Endodermal cell (in vitro differentiated cells): ENCODE measurements at regions not wholly inside any gene's neighbourhood (a gene's known extent, or its start where the extent isn't known, plus 50 kb on each side); places are given as distances from the start of the nearest gene placed in this dataset.

Experiments used
- DNase-seq: peaks from one replicate; pipeline ENCODE4 v3.0.0-alpha.2; 2017
- H3K27ac ChIP-seq: 2 replicates; pipeline ENCODE4 v1.5.1; 2013; ENCODE audit warnings: mild to moderate bottlenecking, low read depth, low read length, moderate library complexity
- H3K27me3 ChIP-seq: 2 replicates; pipeline ENCODE4 v1.6.1; 2013; ENCODE audit warnings: mild to moderate bottlenecking, low read length, moderate library complexity; ENCODE audit not compliant: insufficient read depth, control insufficient read depth, poor library complexity, severe bottlenecking
- H3K36me3 ChIP-seq: 2 replicates; pipeline ENCODE4 v1.7.0; 2013; ENCODE audit warnings: mild to moderate bottlenecking, low read length, moderate library complexity; ENCODE audit not compliant: control insufficient read depth, insufficient read depth
- H3K4me1 ChIP-seq: one replicate; pipeline ENCODE4 v1.7.0; 2013; ENCODE audit warnings: low read length; ENCODE audit not compliant: control insufficient read depth, insufficient read depth
- H3K4me3 ChIP-seq: 2 replicates; pipeline ENCODE4 v1.5.1; 2013; ENCODE audit warnings: mild to moderate bottlenecking, low read length, moderate library complexity
- H3K9ac ChIP-seq: 2 replicates; pipeline ENCODE4 v1.6.1; 2013; ENCODE audit warnings: mild to moderate bottlenecking, low read length, moderate library complexity; ENCODE audit not compliant: poor library complexity, severe bottlenecking; ENCODE audit errors: extremely low read depth
- H3K9me3 ChIP-seq: 2 replicates; pipeline ENCODE4 v1.6.1; 2013; ENCODE audit warnings: mild to moderate bottlenecking, low read length, moderate library complexity; ENCODE audit not compliant: control insufficient read depth
- H3K27ac Mint-ChIP-seq: 2 replicates; pipeline ENCODE4 v1.8.0; 2020; ENCODE audit warnings: mixed read lengths
- H3K27me3 Mint-ChIP-seq: 2 replicates; pipeline ENCODE4 v1.8.0; 2021; ENCODE audit warnings: mild to moderate bottlenecking, mixed read lengths; ENCODE audit not compliant: insufficient read depth
- H3K36me3 Mint-ChIP-seq: 2 replicates; pipeline ENCODE4 v1.8.0; 2020; ENCODE audit warnings: low read depth, mixed read lengths
- H3K4me1 Mint-ChIP-seq: 2 replicates; pipeline ENCODE4 v1.8.0; 2020; ENCODE audit warnings: mixed read lengths
- H3K4me3 Mint-ChIP-seq: 2 replicates; pipeline ENCODE4 v1.8.0; 2020; ENCODE audit warnings: mild to moderate bottlenecking, moderate library complexity, mixed read lengths
- H3K9me3 Mint-ChIP-seq: 2 replicates; pipeline ENCODE4 v1.8.0; 2020; ENCODE audit warnings: mild to moderate bottlenecking, mixed read lengths
- CTCF ChIP-seq: fragments of 200-600 bp; sonication (generic); conservative IDR thresholded peaks from 2 replicates; pipeline ENCODE4 v1.5.0; 2021; ENCODE audit warnings: antibody characterized with exemption, mild to moderate bottlenecking
- WGBS, 2 experiments: methylation state at CpG; one replicate each; pipeline versions ENCODE4 v1.1.5 to v1.1.7; 2013; ENCODE audit warnings: missing lambda C conversion rate in 2 of 2, mixed read lengths in 1 of 2; ENCODE audit not compliant: insufficient coverage in 1 of 2, insufficient read length in 1 of 2; 5-methylcytosine and 5-hydroxymethylcytosine counted together

- H3K9ac ChIP-seq: no peak overlapping the region
- H3K4me3 Mint-ChIP-seq: no peak overlapping the region
- no peaks in the 10 kb centered on the region for H3K36me3 Mint-ChIP-seq
- H3K27ac ChIP-seq: no peak overlapping the region
- no peaks in the 10 kb centered on the region for H3K36me3 ChIP-seq
- DNase-seq: no peak
- H3K4me3 ChIP-seq: no peak overlapping the region
- no peak for TF ChIP-seq CTCF
- peaks cover 24% of the 10 kb centered on the region for H3K27me3 Mint-ChIP-seq
- no peak overlapping the region for H3K27ac Mint-ChIP-seq
- H3K9me3 Mint-ChIP-seq: peaks cover 20% of the 10 kb centered on the region
- H3K27me3 ChIP-seq: no peaks in the 10 kb centered on the region
- H3K4me1 Mint-ChIP-seq: peaks cover 13% of the 10 kb centered on the region
- peaks cover 4% of the 10 kb centered on the region for H3K4me1 ChIP-seq
- 51 to 91% methylated on average over 3 to 5 of the region's 5 CpGs for WGBS, 2 experiments
- H3K9me3 ChIP-seq: peaks cover 5% of the 10 kb centered on the region
Measured at GRCh38 chr14:71190770-71191374, 283.6 kb downstream of the PCNX1 start.

- Histone ChIP-seq H3K9me3 (no peaks in the 10 kb centered on the region), H3K27ac (no peak overlapping the region), H3K36me3 (no peaks in the 10 kb centered on the region), H3K4me1 (no peaks in the 10 kb centered on the region), H3K9ac (no peak overlapping the region), H3K4me3 (no peak overlapping the region), H3K27me3 (no peaks in the 10 kb centered on the region)
- H3K4me1 Mint-ChIP-seq: peaks cover 9% of the 10 kb centered on the region
- no peak overlapping the region for H3K27ac Mint-ChIP-seq
- peaks cover 28% of the 10 kb centered on the region for H3K27me3 Mint-ChIP-seq
- TF ChIP-seq CTCF: no peak
- no peaks in the 10 kb centered on the region for H3K36me3 Mint-ChIP-seq
- WGBS, 2 experiments: 0 to 26% methylated on average over 1 of the region's 1 CpG
- H3K9me3 Mint-ChIP-seq: peaks cover 12% of the 10 kb centered on the region
- DNase-seq: peak; percentile 65
- no peak overlapping the region for H3K4me3 Mint-ChIP-seq
Measured at GRCh38 chr14:71193663-71194062, 286.4 kb downstream of the PCNX1 start.

DNA sequence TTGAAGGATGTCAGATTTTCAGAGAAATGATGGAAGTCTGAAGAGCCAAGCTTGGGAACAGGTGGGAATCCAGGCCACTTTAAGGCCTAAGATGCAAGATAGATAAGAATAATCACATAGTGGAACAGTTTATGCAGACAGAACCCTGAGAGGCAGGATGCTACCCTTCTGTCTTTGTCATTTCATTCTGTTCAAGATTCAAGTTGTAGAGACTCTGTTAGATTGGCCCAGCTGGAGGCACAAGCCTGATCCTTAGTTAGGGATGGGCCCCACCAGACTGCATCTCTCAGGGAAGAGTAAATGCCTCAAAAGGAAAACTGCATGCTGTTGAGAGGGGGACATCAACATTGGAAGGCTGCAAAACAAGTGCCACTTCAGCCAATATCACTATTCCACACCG is 287.0 kb downstream of the PCNX1 start:
- no peak overlapping the region for H3K9ac ChIP-seq
- Mint-ChIP-seq H3K27me3 (peaks cover 28% of the 10 kb centered on the region), H3K27ac (no peak overlapping the region), H3K4me1 (peaks cover 9% of the 10 kb centered on the region), H3K36me3 (no peaks in the 10 kb centered on the region), H3K9me3 (peaks cover 16% of the 10 kb centered on the region), H3K4me3 (no peak overlapping the region)
- DNase-seq: no peak
- TF ChIP-seq CTCF: no peak
- H3K4me3 ChIP-seq: no peak overlapping the region
- H3K4me1 ChIP-seq: no peaks in the 10 kb centered on the region
- H3K27ac ChIP-seq: no peak overlapping the region
- H3K9me3 ChIP-seq: no peaks in the 10 kb centered on the region
- H3K27me3 ChIP-seq: no peaks in the 10 kb centered on the region
- no peaks in the 10 kb centered on the region for H3K36me3 ChIP-seq
- WGBS, 2 experiments: 74 to 100% methylated on average over 1 of the region's 1 CpG
